Effector CD4-positive, alpha-beta T cell (primary cell): ENCODE measurements at regions not wholly inside any gene's neighbourhood (a gene's known extent, or its start where the extent isn't known, plus 50 kb on each side); places are given as distances from the start of the nearest gene placed in this dataset.

Source experiments
- DNase-seq: peaks from one replicate; pipeline ENCODE4 v3.0.0-alpha.2; 2020

GRCh38 chr18:42137693-42138375, 182.8 kb downstream of the PIK3C3 start:
- DNase-seq = no peak

- DNase-seq = no peak
Measured at GRCh38 chr18:42141439-42141838, 186.4 kb downstream of the PIK3C3 start.

GRCh38 chr18:42155024-42155423, 200.0 kb downstream of the PIK3C3 start:
- DNase-seq = no peak

- no peak for DNase-seq
Measured at GRCh38 chr18:42156281-42156680, 201.2 kb downstream of the PIK3C3 start.

GRCh38 chr18:42157420-42157819, 202.4 kb downstream of the PIK3C3 start:
- DNase-seq = no peak

- no peak for DNase-seq
Measured at GRCh38 chr18:42157878-42158277, 202.8 kb downstream of the PIK3C3 start.

GRCh38 chr18:42159146-42159545, 204.1 kb downstream of the PIK3C3 start:
- DNase-seq = no peak

GRCh38 chr18:42163321-42163720, 208.3 kb downstream of the PIK3C3 start:
- no peak for DNase-seq

- no peak for DNase-seq
Measured at GRCh38 chr18:42164556-42164955, 209.5 kb downstream of the PIK3C3 start.

GRCh38 chr18:42165922-42166513, 211.0 kb downstream of the PIK3C3 start:
- no peak for DNase-seq

- DNase-seq = no peak
Measured at GRCh38 chr18:42168487-42168886, 213.5 kb downstream of the PIK3C3 start.

GRCh38 chr18:42168907-42169306, 213.9 kb downstream of the PIK3C3 start:
- DNase-seq = no peak

GRCh38 chr18:42174909-42175308, 219.9 kb downstream of the PIK3C3 start:
- no peak for DNase-seq

GRCh38 chr18:42176599-42176998, 221.6 kb downstream of the PIK3C3 start:
- DNase-seq = no peak

GRCh38 chr18:42177390-42177789, 222.4 kb downstream of the PIK3C3 start:
- DNase-seq = no peak

- DNase-seq = no peak
Measured at GRCh38 chr18:42178376-42179080, 223.5 kb downstream of the PIK3C3 start.

GRCh38 chr18:42179542-42180121, 224.6 kb downstream of the PIK3C3 start:
- no peak for DNase-seq

GRCh38 chr18:42181474-42181873, 226.4 kb downstream of the PIK3C3 start:
- DNase-seq = no peak

- no peak for DNase-seq
Measured at GRCh38 chr18:42182728-42183700, 228.0 kb downstream of the PIK3C3 start.

GRCh38 chr18:42183746-42184145, 228.7 kb downstream of the PIK3C3 start:
- no peak for DNase-seq

GRCh38 chr18:42184685-42185477, 229.8 kb downstream of the PIK3C3 start:
- no peak for DNase-seq

- DNase-seq = no peak
Measured at GRCh38 chr18:42185486-42185885, 230.5 kb downstream of the PIK3C3 start.
